Neural cell (in vitro differentiated cells): ENCODE measurements at regions not wholly inside any gene's neighbourhood (a gene's known extent, or its start where the extent isn't known, plus 50 kb on each side); places are given as distances from the start of the nearest gene placed in this dataset.

Source experiments
- H2AFZ ChIP-seq: fragments of 200-600, 300-800 bp; sonication (generic), shearing (Covaris generic); 2 replicates; pipeline ENCODE4 v1.6.0; 2014; ENCODE audit warnings: low read depth, mild to moderate bottlenecking, antibody characterized with exemption, low read length, moderate library complexity
- H3F3A ChIP-seq: fragments of 200-600 bp; shearing (Covaris generic); 2 replicates; pipeline ENCODE4 v1.6.1; 2016; ENCODE audit warnings: mild to moderate bottlenecking, moderate library complexity, mixed read lengths, antibody characterized with exemption, low read length; ENCODE audit not compliant: insufficient read depth, poor library complexity, severe bottlenecking
- H3K27ac ChIP-seq: fragments of 200-600, 300-800 bp; sonication (generic), shearing (Covaris generic); 2 replicates; pipeline ENCODE4 v1.5.1; 2014; ENCODE audit warnings: mild to moderate bottlenecking, low read length, moderate library complexity
- H3K27me3 ChIP-seq: fragments of 300-800, 200-600 bp; sonication (generic), shearing (Covaris generic); 2 replicates; pipeline ENCODE4 v1.6.0; 2014; ENCODE audit warnings: mild to moderate bottlenecking, low read depth, low read length, moderate library complexity; ENCODE audit not compliant: insufficient read depth
- H3K36me3 ChIP-seq: fragments of 300-800, 200-600 bp; sonication (generic), shearing (Covaris generic); 2 replicates; pipeline ENCODE4 v1.5.1; 2014; ENCODE audit warnings: mild to moderate bottlenecking, antibody characterized with exemption, low read length, moderate library complexity; ENCODE audit not compliant: insufficient read depth
- H3K4me2 ChIP-seq: fragments of 300-800, 200-600 bp; sonication (generic), shearing (Covaris generic); 2 replicates; pipeline ENCODE4 v1.6.0; 2014; ENCODE audit warnings: mild to moderate bottlenecking, low read length
- H3K4me3 ChIP-seq: fragments of 300-800, 200-600 bp; sonication (generic), shearing (Covaris generic); 2 replicates; pipeline ENCODE4 v1.5.1; 2014; ENCODE audit warnings: mild to moderate bottlenecking, low read length, moderate library complexity
- H3K79me2 ChIP-seq: fragments of 200-600 bp; shearing (Covaris generic); replicated peaks from 2 replicates; pipeline ENCODE4 v1.6.0; 2014; ENCODE audit warnings: mild to moderate bottlenecking, low read length, moderate library complexity; ENCODE audit not compliant: insufficient read depth
- H3K9ac ChIP-seq: fragments of 300-800, 200-600 bp; sonication (generic), shearing (Covaris generic); 2 replicates; pipeline ENCODE4 v1.6.1; 2016; ENCODE audit warnings: mild to moderate bottlenecking, low read length, mixed read lengths
- H3K9me2 ChIP-seq: fragments of 200-600 bp; shearing (Covaris generic); 2 replicates; pipeline ENCODE4 v1.6.1; 2016; ENCODE audit warnings: mild to moderate bottlenecking, low read length, mixed read lengths; ENCODE audit not compliant: insufficient read depth
- H3K9me3 ChIP-seq: fragments of 200-600, 300-800 bp; sonication (generic), shearing (Covaris generic); 2 replicates; pipeline ENCODE4 v1.6.1; 2016; ENCODE audit warnings: mild to moderate bottlenecking, mixed run types, low read length, moderate library complexity, mixed read lengths
- H4K20me1 ChIP-seq: fragments of 200-600 bp; shearing (Covaris generic); 2 replicates; pipeline ENCODE4 v1.6.1; 2016; ENCODE audit warnings: mild to moderate bottlenecking, mixed run types; ENCODE audit not compliant: insufficient read depth
- CTCF ChIP-seq: fragments of 450-650 bp; IDR thresholded peaks from 2 replicates; pipeline ENCODE4 v1.5.1; 2014; ENCODE audit warnings: antibody characterized with exemption, mild to moderate bottlenecking, moderate library complexity; ENCODE audit not compliant: poor library complexity, severe bottlenecking
- EP300 ChIP-seq: fragments of 450-650 bp; conservative IDR thresholded peaks from 2 replicates; pipeline ENCODE4 v1.6.1; 2014; ENCODE audit warnings: antibody characterized with exemption, mild to moderate bottlenecking, moderate library complexity; ENCODE audit not compliant: poor library complexity, severe bottlenecking
- EZH2 ChIP-seq: fragments of 200-600, 300-800 bp; shearing (Covaris generic), sonication (generic); IDR thresholded peaks from 2 replicates; pipeline ENCODE4 v1.6.1; 2014; ENCODE audit warnings: antibody characterized with exemption, low read length, borderline replicate concordance, mild to moderate bottlenecking; ENCODE audit not compliant: insufficient read depth, poor library complexity, severe bottlenecking
- MXI1 ChIP-seq: fragments of 450-650 bp; conservative IDR thresholded peaks from 2 replicates; pipeline ENCODE4 v1.6.1; 2014; ENCODE audit warnings: antibody characterized with exemption, mild to moderate bottlenecking; ENCODE audit not compliant: poor library complexity, severe bottlenecking
- POLR2AphosphoS5 ChIP-seq: IDR thresholded peaks from 2 replicates; pipeline ENCODE4 v1.6.1; 2012
- RAD21 ChIP-seq: fragments of 450-650 bp; conservative IDR thresholded peaks from 2 replicates; pipeline ENCODE4 v1.6.1; 2014; ENCODE audit warnings: antibody characterized with exemption, mild to moderate bottlenecking, moderate library complexity
- REST ChIP-seq: IDR thresholded peaks from 2 replicates; pipeline ENCODE4 v1.6.1; 2012; ENCODE audit warnings: borderline replicate concordance
- SMC3 ChIP-seq: fragments of 450-650 bp; conservative IDR thresholded peaks from 2 replicates; pipeline ENCODE4 v1.6.1; 2014; ENCODE audit warnings: antibody characterized with exemption, mild to moderate bottlenecking, moderate library complexity; ENCODE audit not compliant: poor library complexity
- TAF1 ChIP-seq: IDR thresholded peaks from 2 replicates; pipeline ENCODE4 v1.6.1; 2012; ENCODE audit warnings: low read depth

GRCh38 chrX:20954014-20954413 is 420.2 kb upstream of the CNKSR2 start:
- H3K9me2 ChIP-seq: no peaks in the 10 kb centered on the region
- no peak overlapping the region for H3K4me2 ChIP-seq
- no peaks in the 10 kb centered on the region for H3K79me2 ChIP-seq
- no peaks in the 10 kb centered on the region for H3K36me3 ChIP-seq
- H3K9ac ChIP-seq: no peak overlapping the region
- no peaks in the 10 kb centered on the region for H3F3A ChIP-seq
- H3K4me3 ChIP-seq: no peak overlapping the region
- no peak overlapping the region for H3K27ac ChIP-seq
- no peaks in the 10 kb centered on the region for H4K20me1 ChIP-seq
- no peaks in the 10 kb centered on the region for H3K27me3 ChIP-seq
- H3K9me3 ChIP-seq: no peaks in the 10 kb centered on the region
- TF ChIP-seq RAD21: no peak
- no peak for TF ChIP-seq CTCF
- TF ChIP-seq EP300: no peak
- no peak for TF ChIP-seq MXI1
- no peak for TF ChIP-seq POLR2AphosphoS5
- TF ChIP-seq REST: no peak
- TF ChIP-seq TAF1: no peak
- TF ChIP-seq EZH2: no peak
- TF ChIP-seq SMC3: no peak
- no peak overlapping the region for H2AFZ ChIP-seq

GRCh38 chrX:20952180-20952579 is 422.0 kb upstream of the CNKSR2 start:
- H2AFZ ChIP-seq: no peak overlapping the region
- H3K36me3 ChIP-seq: no peaks in the 10 kb centered on the region
- no peak overlapping the region for H3K27ac ChIP-seq
- no peaks in the 10 kb centered on the region for H3K9me3 ChIP-seq
- no peaks in the 10 kb centered on the region for H3K9me2 ChIP-seq
- no peak overlapping the region for H3K4me2 ChIP-seq
- no peaks in the 10 kb centered on the region for H3F3A ChIP-seq
- no peaks in the 10 kb centered on the region for H3K27me3 ChIP-seq
- no peak overlapping the region for H3K9ac ChIP-seq
- TF ChIP-seq EZH2: no peak
- no peak for TF ChIP-seq POLR2AphosphoS5
- TF ChIP-seq REST: no peak
- no peak for TF ChIP-seq TAF1
- no peak for TF ChIP-seq CTCF
- H3K79me2 ChIP-seq: no peaks in the 10 kb centered on the region
- no peaks in the 10 kb centered on the region for H4K20me1 ChIP-seq
- no peak overlapping the region for H3K4me3 ChIP-seq
